ENCODE measurements at regions not wholly inside any gene's neighbourhood (a gene's known extent, or its start where the extent isn't known, plus 50 kb on each side); places are given as distances from the start of the nearest gene placed in this dataset.

- Histone ChIP-seq H3K4me3 (ENCODE audit: low read depth, low read length) (no peak overlapping the region), H3K27me3 (ENCODE audit: control insufficient read depth, insufficient read depth, low read length) (no peaks in the 10 kb centered on the region), H3K27ac (ENCODE audit: low read depth, low read length) (no peak overlapping the region), H3K9me3 (ENCODE audit: control insufficient read depth, insufficient read depth, low read length) (peaks cover 3% of the 10 kb centered on the region; the same call in 1 of the 2 replicates)
- ChIA-PET CTCF (no interaction called here), POLR2A (no interaction called here)
- TF ChIP-seq, protein P1, sequence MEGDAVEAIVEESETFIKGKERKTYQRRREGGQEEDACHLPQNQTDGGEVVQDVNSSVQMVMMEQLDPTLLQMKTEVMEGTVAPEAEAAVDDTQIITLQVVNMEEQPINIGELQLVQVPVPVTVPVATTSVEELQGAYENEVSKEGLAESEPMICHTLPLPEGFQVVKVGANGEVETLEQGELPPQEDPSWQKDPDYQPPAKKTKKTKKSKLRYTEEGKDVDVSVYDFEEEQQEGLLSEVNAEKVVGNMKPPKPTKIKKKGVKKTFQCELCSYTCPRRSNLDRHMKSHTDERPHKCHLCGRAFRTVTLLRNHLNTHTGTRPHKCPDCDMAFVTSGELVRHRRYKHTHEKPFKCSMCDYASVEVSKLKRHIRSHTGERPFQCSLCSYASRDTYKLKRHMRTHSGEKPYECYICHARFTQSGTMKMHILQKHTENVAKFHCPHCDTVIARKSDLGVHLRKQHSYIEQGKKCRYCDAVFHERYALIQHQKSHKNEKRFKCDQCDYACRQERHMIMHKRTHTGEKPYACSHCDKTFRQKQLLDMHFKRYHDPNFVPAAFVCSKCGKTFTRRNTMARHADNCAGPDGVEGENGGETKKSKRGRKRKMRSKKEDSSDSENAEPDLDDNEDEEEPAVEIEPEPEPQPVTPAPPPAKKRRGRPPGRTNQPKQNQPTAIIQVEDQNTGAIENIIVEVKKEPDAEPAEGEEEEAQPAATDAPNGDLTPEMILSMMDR (IDR thresholded peaks at IDR 0.05; ENCODE audit: low read depth, low read length), result no peak
- no peak for DNase-seq (ENCODE audit: low read depth, low spot score)
Observed at GRCh38 chr2:128543036-128543435, 224.4 kb upstream of the HS6ST1 start.

GRCh38 chr2:128543646-128544045 is 225.0 kb upstream of the HS6ST1 start:
- DNase-seq (ENCODE audit: low read depth, low spot score), result no peak
- TF ChIP-seq, protein P1 (IDR thresholded peaks at IDR 0.05; ENCODE audit: low read depth, low read length), result no peak
- Histone ChIP-seq H3K27me3 (ENCODE audit: control insufficient read depth, insufficient read depth, low read length) (no peaks in the 10 kb centered on the region), H3K27ac (ENCODE audit: low read depth, low read length) (no peak overlapping the region), H3K9me3 (ENCODE audit: control insufficient read depth, insufficient read depth, low read length) (peaks cover 3% of the 10 kb centered on the region; the same call in 1 of the 2 replicates), H3K4me3 (ENCODE audit: low read depth, low read length) (no peak overlapping the region)
- ChIA-PET CTCF (no interaction called here), POLR2A (no interaction called here)

DNA sequence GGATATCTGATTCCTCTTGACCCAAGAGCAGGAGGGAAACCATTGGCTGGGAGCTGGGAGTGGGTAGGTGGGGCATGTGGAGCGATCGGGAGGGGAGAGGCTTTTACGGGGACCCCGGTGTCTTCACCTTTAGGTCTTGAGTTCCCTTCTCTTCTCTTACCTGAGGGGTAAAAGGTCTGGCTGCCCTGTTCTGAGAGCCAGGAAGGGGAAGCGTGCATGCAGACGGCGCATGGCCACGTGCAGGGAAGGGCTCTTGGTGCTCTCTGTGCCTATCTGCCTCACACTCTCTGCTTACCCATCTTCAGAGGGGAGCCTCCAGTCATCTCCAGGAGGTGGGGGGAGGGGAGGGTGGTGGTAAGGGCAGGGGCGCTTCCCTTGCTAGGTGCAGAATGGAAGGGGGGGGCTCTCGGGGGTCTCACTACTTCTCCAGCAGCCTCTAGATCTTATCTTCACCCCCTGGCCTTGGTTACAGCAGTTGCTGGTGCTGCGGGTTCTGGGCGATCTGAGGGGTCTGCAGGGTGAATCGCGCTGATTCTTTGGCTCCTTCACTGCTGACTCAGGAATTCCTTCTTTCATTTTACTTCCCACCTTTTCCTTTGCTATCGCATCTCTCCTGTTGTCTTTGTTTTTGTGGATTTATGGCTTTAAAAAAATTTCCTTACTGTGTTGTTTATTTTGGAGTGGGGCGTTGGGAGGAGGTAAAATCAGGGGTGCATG is 225.8 kb upstream of the HS6ST1 start:
- H3K4me3 ChIP-seq (ENCODE audit: low read depth, low read length), result no peak overlapping the region
- ChIA-PET POLR2A (no interaction called here), CTCF (no interaction called here)
- TF ChIP-seq, protein P1 (IDR thresholded peaks at IDR 0.05; ENCODE audit: low read depth, low read length), result no peak
- H3K9me3 ChIP-seq (ENCODE audit: control insufficient read depth, insufficient read depth, low read length), result no peaks in the 10 kb centered on the region
- H3K27me3 ChIP-seq (ENCODE audit: control insufficient read depth, insufficient read depth, low read length), result no peaks in the 10 kb centered on the region
- DNase-seq (ENCODE audit: low read depth, low spot score), result no peak
- no peak overlapping the region for H3K27ac ChIP-seq (ENCODE audit: low read depth, low read length)

- Histone ChIP-seq H3K9me3 (ENCODE audit: control insufficient read depth, insufficient read depth, low read length) (no peaks in the 10 kb centered on the region), H3K4me3 (ENCODE audit: low read depth, low read length) (no peak overlapping the region), H3K27ac (ENCODE audit: low read depth, low read length) (no peak overlapping the region), H3K27me3 (ENCODE audit: control insufficient read depth, insufficient read depth, low read length) (no peaks in the 10 kb centered on the region)
- POLR2A ChIA-PET, result no interaction called here
- DNase-seq (ENCODE audit: low read depth, low spot score), result no peak
- TF ChIP-seq, protein P1 (IDR thresholded peaks at IDR 0.05; ENCODE audit: low read depth, low read length), result no peak
- CTCF ChIA-PET, result no interaction called here
Observed at GRCh38 chr2:128545085-128545484, 226.4 kb upstream of the HS6ST1 start.

- POLR2A ChIA-PET, result no interaction called here
- no peak overlapping the region for H3K27ac ChIP-seq (ENCODE audit: low read depth, low read length)
- H3K9me3 ChIP-seq (ENCODE audit: control insufficient read depth, insufficient read depth, low read length), result no peaks in the 10 kb centered on the region
- CTCF ChIA-PET, result no interaction called here
- no peak for DNase-seq (ENCODE audit: low read depth, low spot score)
- no peak overlapping the region for H3K4me3 ChIP-seq (ENCODE audit: low read depth, low read length)
- no peaks in the 10 kb centered on the region for H3K27me3 ChIP-seq (ENCODE audit: control insufficient read depth, insufficient read depth, low read length)
- TF ChIP-seq, protein P1 (IDR thresholded peaks at IDR 0.05; ENCODE audit: low read depth, low read length), result no peak
Observed at GRCh38 chr2:128545829-128546228, 227.2 kb upstream of the HS6ST1 start.

Data from AG04450 (cell line).